NB4 (cell line): ENCODE measurements at regions not wholly inside any gene's neighbourhood (a gene's known extent, or its start where the extent isn't known, plus 50 kb on each side); places are given as distances from the start of the nearest gene placed in this dataset.

Experiments used
- CTCF ChIP-seq: IDR thresholded peaks from one replicate; pipeline ENCODE4 v1.5.1; 2012; ENCODE audit warnings: low read depth, low read length
- MAX ChIP-seq: IDR thresholded peaks from 2 replicates; pipeline ENCODE4 v1.6.1; 2011; ENCODE audit warnings: low read depth, low read length
- POLR2A ChIP-seq: IDR thresholded peaks from 2 replicates; pipeline ENCODE4 v1.6.1; 2011; ENCODE audit warnings: mild to moderate bottlenecking; ENCODE audit not compliant: insufficient read length; ENCODE audit errors: extremely low read depth

GRCh38 chr2:62407401-62407800, 98.6 kb downstream of the TMEM17 start:
- TF ChIP-seq CTCF (no peak), POLR2A (no peak), MAX (no peak)
